NCI-H1092 (cell line): ENCODE measurements at regions not wholly inside any gene's neighbourhood (a gene's known extent, or its start where the extent isn't known, plus 50 kb on each side); places are given as distances from the start of the nearest gene placed in this dataset.
"Not testable (repeated sequence)": the region's sequence is repeated elsewhere in the genome, so short reads cannot be mapped to it uniquely, and the experiment has no call there.

ENCODE experiments used
- DNase-seq: peaks from one replicate; lab custom pipeline; 2025; lab: John Stamatoyannopoulos, UW

DNA sequence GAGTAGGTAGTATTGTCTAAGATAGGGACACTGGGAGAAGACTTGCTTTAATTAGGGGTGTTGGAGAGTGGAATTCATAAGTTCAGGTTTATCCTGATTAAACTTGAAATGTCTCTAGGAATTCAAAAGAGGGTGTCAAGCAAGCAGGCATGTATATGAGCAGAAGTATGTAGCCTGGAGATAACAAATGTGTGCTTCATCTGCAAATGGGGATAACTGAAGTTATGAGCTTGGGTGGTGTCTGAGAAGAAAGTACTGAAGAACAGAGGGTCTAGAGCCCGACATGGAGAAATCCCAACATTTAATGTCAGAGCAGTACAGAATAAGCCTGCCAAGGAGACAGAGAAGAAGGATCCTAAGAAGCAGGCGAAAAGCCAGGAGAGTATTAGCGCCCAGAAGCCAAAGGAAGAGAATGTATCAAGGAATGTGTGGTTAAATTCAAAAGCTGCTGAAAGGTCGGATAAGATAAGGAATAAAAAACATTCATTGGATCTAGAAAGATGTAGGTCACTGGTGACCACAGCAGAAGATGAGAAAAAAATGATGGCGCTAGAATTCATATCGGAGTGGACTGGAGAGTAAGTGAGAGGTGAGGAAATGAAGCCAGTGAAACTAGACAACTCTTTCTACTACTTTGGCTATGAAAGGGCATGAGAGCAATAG, 401.5 kb upstream of the PIK3R1 start:
- DNase-seq = no peak

- DNase-seq = no peak
Observed at GRCh38 chr5:67809589-67809988, 406.0 kb upstream of the PIK3R1 start.

DNA sequence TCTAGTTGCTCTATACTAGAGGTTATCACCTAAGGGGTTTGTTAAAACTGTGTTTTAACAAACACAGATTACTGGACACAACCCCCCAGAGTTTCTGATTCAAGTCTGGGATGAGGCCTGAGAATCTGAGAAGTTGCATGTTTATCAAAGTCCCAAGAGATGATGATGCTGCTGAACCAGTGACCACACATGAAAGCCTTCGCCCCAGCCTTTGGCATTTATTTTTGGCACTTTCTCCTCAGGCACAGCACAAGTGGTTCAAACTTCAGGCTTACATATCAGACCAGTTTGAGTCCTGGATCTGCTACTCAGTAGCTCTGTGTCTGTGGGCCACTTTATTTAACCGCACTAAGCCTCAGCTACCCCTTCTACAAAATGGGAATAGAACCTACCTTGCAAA, 407.2 kb upstream of the PIK3R1 start:
- no peak for DNase-seq

DNA sequence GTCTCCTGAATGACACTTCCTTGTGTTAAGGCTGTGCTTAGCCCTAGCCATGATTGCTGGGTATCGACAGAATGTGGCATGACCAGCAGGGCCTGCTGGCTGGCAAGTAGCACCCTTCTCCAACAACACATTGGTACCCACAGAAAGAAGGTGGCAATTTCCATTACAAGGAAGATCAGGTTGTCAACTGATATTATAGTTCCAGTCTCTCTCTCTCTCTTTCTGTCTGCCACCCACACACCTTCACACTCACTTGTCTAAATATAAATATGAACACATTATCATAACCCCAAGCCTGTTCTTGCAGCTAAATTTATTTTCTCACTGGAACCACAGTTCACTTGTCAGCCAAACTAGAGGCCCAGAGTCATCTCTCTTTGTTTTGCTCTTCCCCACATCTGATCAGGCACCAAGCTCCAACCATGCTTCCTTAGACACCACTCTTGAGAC, 408.1 kb upstream of the PIK3R1 start:
- no peak for DNase-seq

DNA sequence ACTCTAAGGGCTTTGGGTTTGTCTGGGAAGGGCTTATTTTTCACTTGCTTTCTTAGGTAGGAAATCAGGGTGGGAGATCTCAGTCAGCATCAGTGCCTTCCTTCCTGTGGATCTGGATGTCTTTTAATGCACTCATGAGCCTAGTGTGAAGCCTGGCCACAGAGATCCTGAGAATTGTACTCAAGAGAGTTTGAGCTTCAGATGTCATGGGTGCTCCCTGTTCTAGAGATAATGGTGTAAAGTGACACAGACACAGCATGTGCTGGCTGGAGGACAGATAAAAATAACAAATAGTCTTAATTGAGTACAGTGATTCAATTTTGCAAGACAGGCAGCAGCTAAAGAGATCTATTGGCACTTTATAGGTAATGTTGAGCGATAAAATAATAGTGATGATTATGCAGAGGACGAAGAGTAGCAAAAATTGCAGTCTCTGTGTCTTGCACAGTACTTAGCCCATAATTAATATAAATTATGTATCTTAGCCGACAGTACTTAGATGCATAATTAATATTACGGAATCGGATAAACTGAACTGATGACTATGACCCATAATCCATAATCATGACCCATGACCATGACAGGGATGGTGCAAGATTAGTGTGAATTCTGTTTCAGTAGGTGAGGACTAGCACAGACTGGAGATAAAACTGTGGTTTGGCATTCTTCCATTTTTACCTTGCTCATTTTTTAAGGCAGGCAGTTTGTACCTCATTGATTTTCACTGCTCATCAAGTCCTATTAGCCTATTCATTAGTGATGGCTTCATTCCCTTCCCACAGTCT, 408.7 kb upstream of the PIK3R1 start:
- DNase-seq = no peak

DNA sequence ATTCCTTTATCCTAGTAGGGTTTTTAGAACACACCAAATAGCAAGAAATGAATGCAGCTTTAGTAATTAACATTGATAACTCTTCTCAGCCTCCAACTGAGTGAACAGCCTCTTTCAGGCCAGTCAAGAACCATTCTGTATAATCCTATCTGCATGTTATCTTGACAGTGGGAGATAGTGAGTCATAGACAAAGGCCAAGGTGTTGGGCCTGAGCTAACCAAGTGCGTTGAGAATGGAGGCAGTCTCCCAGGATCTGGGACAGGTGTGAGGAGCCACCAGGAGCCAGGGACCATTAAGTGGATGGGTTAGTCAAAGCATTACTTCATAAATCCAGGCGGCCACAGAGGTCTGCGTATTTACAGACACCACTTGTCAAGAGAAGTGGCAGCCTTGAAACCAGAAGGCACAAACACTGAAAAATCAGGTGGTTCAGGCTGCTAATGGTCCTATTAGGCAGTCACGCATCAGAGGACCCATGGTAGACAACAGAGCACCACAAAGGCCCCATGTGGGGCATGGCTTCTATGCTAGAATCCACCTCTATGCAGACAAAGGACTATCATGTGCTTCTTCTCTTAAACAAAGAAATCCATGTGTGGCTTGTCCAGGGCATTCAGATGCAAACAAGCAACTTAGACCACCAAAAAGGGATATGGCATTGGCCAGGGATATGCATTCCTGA, 409.7 kb upstream of the PIK3R1 start:
- DNase-seq = no peak

GRCh38 chr5:67802766-67803165, 412.8 kb upstream of the PIK3R1 start:
- no peak for DNase-seq

GRCh38 chr5:67799732-67800234, 415.8 kb upstream of the PIK3R1 start:
- no peak for DNase-seq

GRCh38 chr5:67798470-67798869, 417.1 kb upstream of the PIK3R1 start:
- DNase-seq = not testable (repeated sequence)

DNA sequence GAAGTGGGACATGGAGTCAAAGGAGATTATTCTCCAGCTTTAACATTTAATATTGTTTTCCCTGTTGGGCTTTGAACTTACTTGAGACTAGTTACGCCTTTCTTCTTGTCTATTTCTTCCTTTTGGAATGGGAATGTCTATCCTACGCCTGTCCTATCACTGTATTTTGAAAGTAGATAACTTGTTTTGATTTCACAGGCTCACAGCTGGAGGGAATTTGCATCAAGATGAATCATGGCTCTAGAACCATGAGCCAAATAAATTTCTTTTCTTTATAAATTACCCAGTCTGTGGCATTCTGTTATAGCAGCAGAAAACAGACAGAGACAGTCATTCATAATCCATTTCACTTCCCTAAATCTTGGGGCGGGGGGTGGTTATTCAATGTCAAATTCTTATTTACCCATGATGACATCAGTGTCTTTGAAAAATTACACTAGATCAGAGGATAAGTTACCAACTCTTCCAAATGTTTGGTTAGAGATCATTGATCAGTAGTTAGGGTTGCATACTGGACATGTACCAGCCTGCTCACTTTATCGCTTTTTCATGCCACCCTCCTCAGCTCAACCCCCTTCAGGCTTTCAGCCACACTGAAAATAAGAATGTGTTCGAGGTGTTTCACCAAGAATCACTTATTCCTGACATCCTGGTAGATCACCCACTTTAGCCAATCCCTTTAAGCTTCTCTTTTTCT, 419.6 kb upstream of the PIK3R1 start:
- no peak for DNase-seq

- no peak for DNase-seq
Observed at GRCh38 chr5:67793966-67794365, 421.6 kb upstream of the PIK3R1 start.

DNA sequence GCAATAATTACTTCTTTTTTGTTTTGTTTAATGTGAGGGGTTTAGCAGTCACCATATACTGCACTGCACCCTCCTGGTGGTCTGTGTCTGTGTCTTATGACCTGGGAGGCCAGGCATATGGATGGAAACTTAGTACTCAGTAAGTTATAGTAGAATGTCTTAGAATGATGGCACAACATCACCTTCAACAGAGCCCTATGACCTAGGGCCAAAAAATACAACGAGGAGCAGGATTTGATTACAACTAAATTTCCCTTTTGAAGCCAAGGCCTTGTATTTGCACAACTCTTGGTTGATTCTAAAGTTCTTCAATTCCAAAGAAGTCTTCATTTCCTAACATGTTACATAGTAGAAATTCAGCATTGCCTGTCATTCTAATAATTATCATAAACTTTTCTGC, 422.1 kb upstream of the PIK3R1 start:
- DNase-seq = no peak

- no peak for DNase-seq
Observed at GRCh38 chr5:67792891-67793290, 422.7 kb upstream of the PIK3R1 start.

GRCh38 chr5:67790390-67790789, 425.2 kb upstream of the PIK3R1 start:
- no peak for DNase-seq

GRCh38 chr5:67779893-67780623, 435.5 kb upstream of the PIK3R1 start:
- DNase-seq = not testable (repeated sequence)

DNA sequence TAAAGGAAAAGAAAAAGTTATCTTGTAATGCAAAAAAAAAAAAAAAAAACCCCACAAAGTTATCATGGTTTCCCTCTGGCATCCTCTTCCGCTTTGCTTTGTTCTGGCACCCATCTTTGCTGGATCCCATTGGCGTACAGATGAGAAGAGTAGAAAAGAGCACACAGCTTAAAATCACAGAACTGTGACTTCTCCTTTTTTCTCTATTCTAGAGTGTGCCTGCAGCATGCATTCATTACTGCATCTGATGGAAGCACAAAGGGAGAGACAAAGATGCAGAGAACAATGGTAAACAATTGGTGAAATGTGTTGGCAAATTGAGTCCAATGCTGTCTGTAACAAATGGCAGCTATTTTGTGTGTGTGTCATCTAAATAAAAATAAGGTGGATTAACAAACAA, 440.8 kb upstream of the PIK3R1 start:
- DNase-seq = no peak

DNA sequence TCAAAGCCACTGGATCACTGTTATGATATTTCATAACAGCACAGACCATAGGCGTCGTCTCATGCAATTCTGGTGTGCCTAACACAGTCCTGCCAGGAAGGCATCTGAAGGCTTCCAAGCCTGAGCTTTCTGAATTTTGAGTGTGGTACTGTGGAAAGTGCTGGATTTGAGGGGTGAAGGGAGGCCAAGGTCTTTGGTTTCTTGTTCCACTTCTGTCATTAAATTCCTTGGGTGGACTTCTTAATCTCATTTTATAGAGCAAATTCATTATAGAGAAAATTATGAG, 441.3 kb upstream of the PIK3R1 start:
- no peak for DNase-seq

GRCh38 chr5:67773411-67774266, 441.9 kb upstream of the PIK3R1 start:
- no peak for DNase-seq

DNA sequence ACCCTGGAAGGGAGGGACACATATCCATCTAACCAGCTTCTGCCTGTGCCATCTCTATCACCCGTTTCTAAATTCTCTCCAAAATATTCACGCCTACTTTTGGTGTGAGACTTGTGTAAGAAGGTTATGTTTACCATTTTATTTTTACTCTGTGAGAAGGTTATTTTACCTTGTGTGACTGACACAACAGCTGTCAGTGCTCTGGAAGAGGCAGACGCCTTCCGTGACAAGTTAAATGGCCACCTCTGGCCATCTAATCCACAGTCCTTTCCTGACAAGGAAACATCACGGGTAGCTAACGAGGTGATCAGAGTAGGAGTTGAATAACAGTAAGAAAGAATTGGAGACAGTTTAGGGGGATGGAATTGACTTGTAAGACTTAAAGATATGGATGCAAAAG, 443.8 kb upstream of the PIK3R1 start:
- DNase-seq = no peak

GRCh38 chr5:67771221-67771620, 444.3 kb upstream of the PIK3R1 start:
- no peak for DNase-seq
